KBM-7 (cell line): ENCODE measurements at regions not wholly inside any gene's neighbourhood (a gene's known extent, or its start where the extent isn't known, plus 50 kb on each side); places are given as distances from the start of the nearest gene placed in this dataset.
"Not testable (repeated sequence)": the region's sequence is repeated elsewhere in the genome, so short reads cannot be mapped to it uniquely, and the experiment has no call there.

ENCODE experiments used
- DNase-seq: peaks from one replicate; pipeline ENCODE4 v3.0.0-alpha.2; 2015
- in situ Hi-C: fragments of 300-500 bp; cut with MboI; formaldehyde crosslinking; loops from 2 replicates; pipeline ENCODE4 v1.14.3; 2020; ENCODE audit warnings: low sequenced_read_pairs, low pct_unique_long_range_greater_than_20kb, mixed read lengths

DNA sequence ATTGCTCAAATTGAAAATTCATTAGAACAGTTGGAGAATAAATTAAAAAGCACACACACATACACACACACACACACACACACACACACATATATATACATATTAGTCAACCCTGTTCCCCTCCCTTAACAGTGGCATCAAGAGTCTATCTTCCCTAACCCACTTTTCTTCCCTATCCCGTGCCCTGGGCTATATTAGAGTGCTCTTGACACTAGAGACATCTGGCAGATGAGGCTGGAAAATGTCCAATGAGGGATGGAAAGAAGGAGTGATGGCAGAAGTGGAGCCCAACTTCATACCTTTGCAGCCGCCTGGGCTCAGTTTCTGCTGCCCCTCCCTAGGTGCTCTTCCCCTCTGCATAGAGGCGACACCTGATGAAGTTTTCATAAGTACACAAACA is 172.4 kb upstream of the NUDT4 start:
- no peak for DNase-seq
- in situ Hi-C loops, result no loop called here

GRCh38 chr12:93208011-93208410 is 169.7 kb upstream of the NUDT4 start:
- in situ Hi-C loops, result no loop called here
- no peak for DNase-seq

GRCh38 chr12:93214523-93215289 is 163.0 kb upstream of the NUDT4 start:
- in situ Hi-C loops, result no loop called here

DNA sequence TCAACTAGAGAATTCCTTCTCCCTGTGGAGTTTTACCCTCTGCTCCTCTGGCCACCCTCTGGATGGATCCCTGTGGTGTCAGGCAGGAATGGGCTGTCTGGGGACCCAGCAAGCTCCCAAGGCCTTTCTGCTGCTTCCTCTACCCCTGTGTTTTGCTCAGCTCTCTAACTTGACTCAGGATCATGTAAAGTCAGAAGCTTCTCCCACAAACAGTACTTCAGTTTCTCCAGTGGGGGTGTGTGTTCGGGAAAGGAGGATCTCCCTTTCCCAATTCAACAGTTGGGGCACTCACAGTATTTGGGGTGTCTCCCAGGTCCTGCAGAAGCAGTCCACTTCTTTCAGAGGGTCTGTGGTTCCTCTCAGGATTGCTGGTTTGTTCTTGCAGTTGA is 162.4 kb upstream of the NUDT4 start:
- no peak for DNase-seq
- in situ Hi-C loops, result no loop called here

More at GRCh38 chr12:93214523-93215289, 163.0 kb upstream of the NUDT4 start:
- DNase-seq, result no peak

DNA sequence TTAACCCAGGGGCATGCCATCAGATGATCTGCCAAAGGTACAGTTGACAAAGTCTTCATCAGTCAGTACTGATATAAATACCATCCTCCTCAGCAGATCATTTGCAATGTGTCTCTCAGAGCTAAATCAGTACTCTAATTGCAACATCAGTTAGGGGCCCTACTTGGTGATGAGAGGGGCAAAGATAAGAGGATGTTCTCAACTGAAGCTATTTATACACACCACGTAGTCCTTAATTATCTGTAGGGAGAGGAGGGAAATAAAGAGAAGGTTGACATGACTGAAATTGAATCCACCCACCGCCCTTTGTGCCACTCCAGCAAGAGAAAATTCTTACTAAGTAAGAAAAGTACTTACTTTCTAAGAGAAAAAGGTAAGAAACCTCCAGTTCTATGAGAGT is 157.8 kb upstream of the NUDT4 start:
- DNase-seq, result no peak

DNA sequence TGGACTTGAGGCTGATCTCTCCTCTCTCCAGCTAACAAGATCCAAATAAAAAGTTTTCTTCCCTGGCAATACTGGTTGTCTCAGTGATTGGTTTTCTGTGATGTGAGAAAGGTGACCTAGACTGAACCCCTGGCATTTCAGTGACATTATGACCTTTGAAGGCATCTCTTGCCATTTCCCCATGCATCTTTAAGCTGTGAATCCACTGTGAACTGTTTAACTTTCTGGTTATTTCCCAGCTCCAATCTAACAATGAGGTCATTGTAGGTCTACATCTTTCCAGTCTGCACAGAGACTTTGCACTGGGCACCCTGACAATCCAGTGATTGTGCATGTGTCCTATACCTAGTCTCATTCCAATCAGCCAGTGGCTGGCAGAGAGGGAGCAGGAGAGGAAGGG is 155.9 kb upstream of the NUDT4 start:
- in situ Hi-C loops, result no loop called here
- DNase-seq, result no peak

More for the DNA sequence above, 157.8 kb upstream of the NUDT4 start:
- in situ Hi-C loops, result no loop called here

DNA sequence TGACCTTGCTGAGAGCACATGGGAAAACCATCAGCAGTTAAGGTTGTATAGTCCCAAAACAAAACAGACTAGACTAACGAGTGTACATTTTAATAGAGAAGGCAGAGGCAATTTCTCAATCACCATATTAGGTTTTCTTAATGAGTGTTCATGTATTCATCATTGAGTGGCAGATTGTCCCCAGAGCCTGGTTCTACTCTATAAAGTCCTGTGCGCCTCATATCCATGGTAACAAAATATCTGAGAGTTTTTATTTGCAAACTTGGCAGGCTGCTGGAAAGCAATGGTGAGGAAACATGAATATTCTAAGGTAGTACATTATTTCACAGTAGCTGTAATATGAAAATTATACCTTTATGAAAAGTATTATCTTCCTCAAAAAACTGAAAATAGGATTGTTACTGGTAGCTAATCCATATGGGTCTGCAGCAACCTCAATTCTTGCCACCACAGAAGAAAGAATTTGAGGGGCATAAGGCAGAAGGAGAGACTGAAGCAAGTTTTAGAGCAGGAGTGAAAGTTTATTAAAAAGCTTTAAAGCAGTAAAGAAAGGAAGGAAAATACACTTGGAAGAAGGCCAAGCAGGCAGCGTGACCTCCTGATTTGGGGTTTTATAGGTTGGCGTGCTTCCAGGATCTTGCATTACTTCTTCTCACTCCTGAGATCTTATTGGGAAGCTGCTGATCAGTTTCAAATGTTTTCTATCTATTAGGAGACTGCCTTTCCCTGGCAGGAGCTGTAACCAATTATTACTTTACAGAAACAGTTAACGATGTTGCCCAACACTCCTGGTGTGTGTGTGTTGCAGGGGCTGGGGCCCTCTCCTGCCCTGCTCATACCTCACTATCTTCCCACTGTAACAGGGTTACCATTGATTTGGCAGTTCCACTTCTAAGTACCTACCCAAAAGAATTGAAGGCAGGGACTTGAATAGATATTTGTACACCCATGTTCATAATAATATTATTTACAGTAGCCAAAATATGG is 154.0 kb upstream of the NUDT4 start:
- in situ Hi-C loops, result no loop called here
- no peak for DNase-seq

GRCh38 chr12:93225094-93225493 is 152.6 kb upstream of the NUDT4 start:
- in situ Hi-C loops, result no loop called here
- DNase-seq, result no peak

GRCh38 chr12:93226361-93226760 is 151.4 kb upstream of the NUDT4 start:
- in situ Hi-C loops, result no loop called here
- DNase-seq, result no peak

GRCh38 chr12:93229494-93230325 is 148.0 kb upstream of the NUDT4 start:
- DNase-seq, result no peak
- in situ Hi-C loops, result no loop called here

- in situ Hi-C loops, result no loop called here
- no peak for DNase-seq
Measured at GRCh38 chr12:93230326-93230720, 147.4 kb upstream of the NUDT4 start.

GRCh38 chr12:93231938-93232337 is 145.8 kb upstream of the NUDT4 start:
- DNase-seq, result no peak
- in situ Hi-C loops, result no loop called here

GRCh38 chr12:93234641-93235040 is 143.1 kb upstream of the NUDT4 start:
- no peak for DNase-seq
- in situ Hi-C loops, result no loop called here

DNA sequence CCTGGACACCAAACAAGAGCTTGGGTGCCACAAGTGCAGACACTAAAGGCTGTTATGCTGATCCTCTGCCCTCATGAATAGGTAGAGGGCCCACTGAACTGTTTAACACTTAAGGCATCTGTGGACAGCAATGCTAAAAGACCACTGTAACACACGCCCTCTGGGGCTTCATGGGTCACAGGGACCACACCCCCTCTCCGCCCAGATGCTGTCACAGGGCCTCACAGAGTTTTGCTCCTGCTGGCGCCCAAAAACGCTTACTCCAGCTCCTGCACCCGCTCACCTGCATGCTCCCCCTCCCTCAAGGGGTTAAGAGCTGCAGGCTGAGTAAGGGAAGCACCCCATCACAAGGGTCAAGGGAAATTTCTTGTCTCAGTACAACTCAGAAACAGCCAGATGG is 141.8 kb upstream of the NUDT4 start:
- in situ Hi-C loops, result no loop called here
- DNase-seq, result no peak

DNA sequence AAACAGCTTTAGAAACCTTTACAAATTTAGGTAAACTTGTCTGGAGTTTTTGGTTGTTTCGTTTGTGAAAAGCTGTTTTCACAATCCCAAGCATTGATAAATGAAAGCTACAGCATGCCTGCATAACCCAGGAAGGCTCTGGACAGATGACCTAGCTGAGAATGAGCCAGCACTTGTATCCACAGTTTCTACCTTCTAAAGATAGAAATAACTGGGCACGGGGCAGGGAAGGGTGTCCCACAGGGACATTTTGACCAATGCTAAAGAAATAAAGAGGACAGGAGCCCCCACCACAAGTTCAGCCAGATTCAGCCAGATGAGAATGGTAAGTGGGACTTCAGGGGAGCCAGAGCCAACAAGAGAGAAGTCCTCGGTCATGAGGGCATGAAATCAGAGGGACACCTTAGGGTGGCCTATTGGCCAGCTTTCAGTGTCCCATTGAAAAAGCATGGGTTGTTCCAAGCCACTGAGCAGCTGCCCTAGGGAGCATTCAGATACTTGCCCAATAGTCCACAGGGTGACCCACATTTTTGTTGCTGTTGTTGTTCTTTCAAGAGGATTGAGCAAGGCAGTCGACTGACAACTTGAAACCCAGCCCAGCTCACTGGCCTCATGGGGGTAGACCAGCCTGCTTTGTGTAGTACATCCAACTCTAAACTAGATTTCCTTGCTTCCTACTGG is 140.3 kb upstream of the NUDT4 start:
- DNase-seq, result no peak

GRCh38 chr12:93238512-93239262 is 139.0 kb upstream of the NUDT4 start:
- in situ Hi-C loops, result not testable (repeated sequence)

More for the DNA sequence above, 140.3 kb upstream of the NUDT4 start:
- in situ Hi-C loops, result no loop called here

GRCh38 chr12:93239789-93240188 is 137.9 kb upstream of the NUDT4 start:
- in situ Hi-C loops, result not testable (repeated sequence)

More at GRCh38 chr12:93238512-93239262, 139.0 kb upstream of the NUDT4 start:
- DNase-seq, result not testable (repeated sequence)

More at GRCh38 chr12:93239789-93240188, 137.9 kb upstream of the NUDT4 start:
- DNase-seq, result not testable (repeated sequence)
